SK-N-MC (cell line): ENCODE measurements at regions not wholly inside any gene's neighbourhood (a gene's known extent, or its start where the extent isn't known, plus 50 kb on each side); places are given as distances from the start of the nearest gene placed in this dataset.

Source experiments
- DNase-seq: peaks from one replicate; pipeline ENCODE4 v3.0.0-alpha.2; 2011; ENCODE audit warnings: low read depth, low spot score
- H3K27ac ChIP-seq: fragments of 200-600 bp; sonication (generic); 2 replicates; pipeline ENCODE4 v1.5.1; 2016; ENCODE audit warnings: mixed run types
- H3K36me3 ChIP-seq: fragments of 200-600 bp; sonication (generic); 2 replicates; pipeline ENCODE4 v1.6.1; 2017; ENCODE audit warnings: antibody characterized with exemption, low read length, mixed read lengths; ENCODE audit not compliant: insufficient read depth
- H3K4me3 ChIP-seq: fragments of 200-600 bp; sonication (generic); 2 replicates; pipeline ENCODE4 v1.5.1; 2016
- H3K9ac ChIP-seq: fragments of 200-600 bp; sonication (generic); 2 replicates; pipeline ENCODE4 v1.8.0; 2017; ENCODE audit warnings: mixed run types, mixed read lengths; ENCODE audit not compliant: insufficient read length
- H3K9me3 ChIP-seq: fragments of 200-600 bp; sonication (generic); 2 replicates; pipeline ENCODE4 v1.6.1; 2017; ENCODE audit warnings: low read depth, mild to moderate bottlenecking, antibody characterized with exemption, low read length, moderate library complexity, mixed read lengths
- EZH2 ChIP-seq: fragments of 200-600 bp; sonication (generic); IDR thresholded peaks from one replicate; pipeline ENCODE4 v1.6.1; 2017; ENCODE audit warnings: antibody characterized with exemption
- FOXP2 ChIP-seq: optimal IDR thresholded peaks from 2 replicates; pipeline ENCODE3; 2011; ENCODE audit warnings: mild to moderate bottlenecking, moderate library complexity; ENCODE audit not compliant: insufficient read depth; ENCODE audit errors: extremely low read length, control extremely low read depth
- POLR2AphosphoS5 ChIP-seq: IDR thresholded peaks from 2 replicates; pipeline ENCODE4 v1.6.1; 2012; ENCODE audit warnings: mild to moderate bottlenecking, low read depth, low read length, borderline replicate concordance

GRCh38 chr6:134848076-134848475, 101.8 kb downstream of the ALDH8A1 start:
- Histone ChIP-seq H3K9ac (no peak overlapping the region), H3K9me3 (no peaks in the 10 kb centered on the region), H3K27ac (no peak overlapping the region), H3K36me3 (no peaks in the 10 kb centered on the region), H3K4me3 (no peak overlapping the region)
- TF ChIP-seq FOXP2 (no peak), EZH2 (no peak), POLR2AphosphoS5 (no peak)
- no peak for DNase-seq

- TF ChIP-seq EZH2 (no peak), POLR2AphosphoS5 (no peak)
- H3K27ac ChIP-seq = no peak overlapping the region
- H3K9me3 ChIP-seq = no peaks in the 10 kb centered on the region
- H3K36me3 ChIP-seq = no peaks in the 10 kb centered on the region
- no peak overlapping the region for H3K4me3 ChIP-seq
- no peak overlapping the region for H3K9ac ChIP-seq
- DNase-seq = no peak
These were observed 103.0 kb downstream of the ALDH8A1 start for GRCh38 chr6:134846865-134847264.

- Histone ChIP-seq H3K36me3 (no peaks in the 10 kb centered on the region), H3K9me3 (no peaks in the 10 kb centered on the region), H3K27ac (no peak overlapping the region), H3K4me3 (no peak overlapping the region), H3K9ac (no peak overlapping the region)
- no peak for TF ChIP-seq FOXP2
- TF ChIP-seq EZH2 = no peak
- no peak for TF ChIP-seq POLR2AphosphoS5
- DNase-seq = no peak
These were observed 103.9 kb downstream of the ALDH8A1 start for GRCh38 chr6:134846031-134846430.

- no peak overlapping the region for H3K4me3 ChIP-seq
- H3K27ac ChIP-seq = no peak overlapping the region
- H3K9me3 ChIP-seq = no peaks in the 10 kb centered on the region
- H3K9ac ChIP-seq = no peak overlapping the region
- no peaks in the 10 kb centered on the region for H3K36me3 ChIP-seq
- DNase-seq = no peak
- TF ChIP-seq EZH2 (no peak), POLR2AphosphoS5 (no peak), FOXP2 (no peak)
These were observed 105.8 kb downstream of the ALDH8A1 start for GRCh38 chr6:134844120-134844519.

- no peaks in the 10 kb centered on the region for H3K9me3 ChIP-seq
- no peak for DNase-seq
- no peak for TF ChIP-seq EZH2
- no peak for TF ChIP-seq POLR2AphosphoS5
- TF ChIP-seq FOXP2 = no peak
- H3K36me3 ChIP-seq = no peaks in the 10 kb centered on the region
- no peak overlapping the region for H3K9ac ChIP-seq
- no peak overlapping the region for H3K4me3 ChIP-seq
- no peak overlapping the region for H3K27ac ChIP-seq
These were observed 109.6 kb downstream of the ALDH8A1 start for GRCh38 chr6:134840086-134840867.

- Histone ChIP-seq H3K9ac (no peak overlapping the region), H3K9me3 (no peaks in the 10 kb centered on the region), H3K4me3 (no peak overlapping the region), H3K36me3 (no peaks in the 10 kb centered on the region), H3K27ac (no peak overlapping the region)
- no peak for DNase-seq
- TF ChIP-seq EZH2 = no peak
- no peak for TF ChIP-seq POLR2AphosphoS5
- no peak for TF ChIP-seq FOXP2
These were observed 113.9 kb downstream of the ALDH8A1 start for GRCh38 chr6:134835993-134836392.

GRCh38 chr6:134830940-134831339, 119.0 kb downstream of the ALDH8A1 start:
- Histone ChIP-seq H3K9me3 (no peaks in the 10 kb centered on the region), H3K36me3 (no peaks in the 10 kb centered on the region), H3K4me3 (no peak overlapping the region), H3K27ac (no peak overlapping the region), H3K9ac (no peak overlapping the region)
- DNase-seq = no peak
- no peak for TF ChIP-seq FOXP2
- no peak for TF ChIP-seq POLR2AphosphoS5
- TF ChIP-seq EZH2 = no peak

GRCh38 chr6:134830194-134830593, 119.7 kb downstream of the ALDH8A1 start:
- Histone ChIP-seq H3K4me3 (no peak overlapping the region), H3K9me3 (no peaks in the 10 kb centered on the region), H3K36me3 (no peaks in the 10 kb centered on the region), H3K9ac (no peak overlapping the region), H3K27ac (no peak overlapping the region)
- no peak for DNase-seq
- TF ChIP-seq EZH2 (no peak), POLR2AphosphoS5 (no peak), FOXP2 (no peak)

GRCh38 chr6:134828641-134829040, 121.3 kb downstream of the ALDH8A1 start:
- TF ChIP-seq FOXP2 (no peak), EZH2 (no peak), POLR2AphosphoS5 (no peak)

More at GRCh38 chr6:134828641-134829040, 121.3 kb downstream of the ALDH8A1 start:
- H3K9me3 ChIP-seq = no peaks in the 10 kb centered on the region
- H3K36me3 ChIP-seq = no peaks in the 10 kb centered on the region
- H3K4me3 ChIP-seq = no peak overlapping the region
- H3K9ac ChIP-seq = no peak overlapping the region
- DNase-seq = no peak
- no peak overlapping the region for H3K27ac ChIP-seq
